Hepatocyte (in vitro differentiated cells): ENCODE measurements at regions not wholly inside any gene's neighbourhood (a gene's known extent, or its start where the extent isn't known, plus 50 kb on each side); places are given as distances from the start of the nearest gene placed in this dataset.

Source experiments
- DNase-seq: peaks from one replicate; pipeline ENCODE4 v3.0.0-alpha.2; 2016; ENCODE audit warnings: low spot score
- H2AFZ ChIP-seq: fragments of 200-600 bp; sonication (generic); 2 replicates; pipeline ENCODE4 v1.6.0; 2016; ENCODE audit warnings: antibody characterized with exemption, mild to moderate bottlenecking
- H3K27ac ChIP-seq: fragments of 200-600 bp; sonication (generic); 2 replicates; pipeline ENCODE4 v1.5.1; 2016; ENCODE audit warnings: mild to moderate bottlenecking
- H3K27me3 ChIP-seq: fragments of 200-600 bp; sonication (generic); 2 replicates; pipeline ENCODE4 v1.6.1; 2016
- H3K36me3 ChIP-seq: fragments of 200-600 bp; sonication (generic); replicated peaks from 2 replicates; pipeline ENCODE4 v1.5.1; 2016; ENCODE audit warnings: low read depth; ENCODE audit not compliant: insufficient read depth
- H3K4me1 ChIP-seq: fragments of 200-600 bp; sonication (generic); 2 replicates; pipeline ENCODE4 v1.5.1; 2016; ENCODE audit warnings: mild to moderate bottlenecking, moderate library complexity; ENCODE audit not compliant: insufficient read depth
- H3K4me2 ChIP-seq: fragments of 200-600 bp; sonication (generic); 2 replicates; pipeline ENCODE4 v1.6.0; 2016
- H3K4me3 ChIP-seq: fragments of 200-600 bp; sonication (generic); 2 replicates; pipeline ENCODE4 v1.5.1; 2016; ENCODE audit warnings: mild to moderate bottlenecking
- H3K79me2 ChIP-seq: fragments of 200-600 bp; sonication (generic); 2 replicates; pipeline ENCODE4 v1.6.0; 2017; ENCODE audit warnings: mild to moderate bottlenecking
- H3K9me2 ChIP-seq: fragments of 200-600 bp; sonication (generic); replicated peaks from 2 replicates; pipeline ENCODE4 v1.6.0; 2017; ENCODE audit warnings: mild to moderate bottlenecking; ENCODE audit not compliant: insufficient read depth
- H3K9me3 ChIP-seq: fragments of 200-600 bp; sonication (generic); 2 replicates; pipeline ENCODE4 v1.5.1; 2016; ENCODE audit warnings: low read depth, mild to moderate bottlenecking
- H4K20me1 ChIP-seq: fragments of 200-600 bp; sonication (generic); 2 replicates; pipeline ENCODE4 v1.6.0; 2016; ENCODE audit warnings: mild to moderate bottlenecking; ENCODE audit not compliant: insufficient read depth, poor library complexity, severe bottlenecking
- EZH2 ChIP-seq: fragments of 200-600 bp; sonication (generic); IDR thresholded peaks from 2 replicates; pipeline ENCODE4 v1.6.1; 2016; ENCODE audit warnings: antibody characterized with exemption, mild to moderate bottlenecking, borderline replicate concordance
- EZH2phosphoT487 ChIP-seq: fragments of 200-600 bp; sonication (generic); IDR thresholded peaks from one replicate; pipeline ENCODE4 v1.6.1; 2018; ENCODE audit warnings: antibody characterized with exemption, mild to moderate bottlenecking, low read depth, moderate library complexity; ENCODE audit not compliant: unreplicated experiment, severe bottlenecking
- WGBS: methylation state at CpG from one replicate; pipeline ENCODE4 v1.1.6; 2016; ENCODE audit warnings: low lambda C conversion rate; ENCODE audit errors: missing lambda C conversion rate; 5-methylcytosine and 5-hydroxymethylcytosine counted together
- TF ChIP-seq, protein P1 (sequence below): fragments of 200-600 bp; sonication (generic); IDR thresholded peaks from 2 replicates; pipeline ENCODE4 v1.5.1; 2016; ENCODE audit warnings: antibody characterized with exemption, mild to moderate bottlenecking; ENCODE audit not compliant: poor library complexity

- Histone ChIP-seq H2AFZ (no peak overlapping the region), H3K27ac (peak overlapping the region; percentile 35), H3K27me3 (no peaks in the 10 kb centered on the region), H3K9me3 (no peaks in the 10 kb centered on the region), H4K20me1 (no peaks in the 10 kb centered on the region), H3K36me3 (no peaks in the 10 kb centered on the region), H3K4me1 (peaks cover 26% of the 10 kb centered on the region), H3K79me2 (no peaks in the 10 kb centered on the region), H3K4me2 (no peak overlapping the region), H3K9me2 (no peaks in the 10 kb centered on the region), H3K4me3 (no peak overlapping the region)
- TF ChIP-seq EZH2phosphoT487: no peak
- TF ChIP-seq, protein P1, sequence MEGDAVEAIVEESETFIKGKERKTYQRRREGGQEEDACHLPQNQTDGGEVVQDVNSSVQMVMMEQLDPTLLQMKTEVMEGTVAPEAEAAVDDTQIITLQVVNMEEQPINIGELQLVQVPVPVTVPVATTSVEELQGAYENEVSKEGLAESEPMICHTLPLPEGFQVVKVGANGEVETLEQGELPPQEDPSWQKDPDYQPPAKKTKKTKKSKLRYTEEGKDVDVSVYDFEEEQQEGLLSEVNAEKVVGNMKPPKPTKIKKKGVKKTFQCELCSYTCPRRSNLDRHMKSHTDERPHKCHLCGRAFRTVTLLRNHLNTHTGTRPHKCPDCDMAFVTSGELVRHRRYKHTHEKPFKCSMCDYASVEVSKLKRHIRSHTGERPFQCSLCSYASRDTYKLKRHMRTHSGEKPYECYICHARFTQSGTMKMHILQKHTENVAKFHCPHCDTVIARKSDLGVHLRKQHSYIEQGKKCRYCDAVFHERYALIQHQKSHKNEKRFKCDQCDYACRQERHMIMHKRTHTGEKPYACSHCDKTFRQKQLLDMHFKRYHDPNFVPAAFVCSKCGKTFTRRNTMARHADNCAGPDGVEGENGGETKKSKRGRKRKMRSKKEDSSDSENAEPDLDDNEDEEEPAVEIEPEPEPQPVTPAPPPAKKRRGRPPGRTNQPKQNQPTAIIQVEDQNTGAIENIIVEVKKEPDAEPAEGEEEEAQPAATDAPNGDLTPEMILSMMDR: no peak
- no peak for TF ChIP-seq EZH2
- peak; percentile 55 for DNase-seq
- 60% methylated on average over 5 of the region's 5 CpGs for WGBS
Measured at GRCh38 chr1:115189814-115190539, 100.7 kb upstream of the TSPAN2 start.

DNA sequence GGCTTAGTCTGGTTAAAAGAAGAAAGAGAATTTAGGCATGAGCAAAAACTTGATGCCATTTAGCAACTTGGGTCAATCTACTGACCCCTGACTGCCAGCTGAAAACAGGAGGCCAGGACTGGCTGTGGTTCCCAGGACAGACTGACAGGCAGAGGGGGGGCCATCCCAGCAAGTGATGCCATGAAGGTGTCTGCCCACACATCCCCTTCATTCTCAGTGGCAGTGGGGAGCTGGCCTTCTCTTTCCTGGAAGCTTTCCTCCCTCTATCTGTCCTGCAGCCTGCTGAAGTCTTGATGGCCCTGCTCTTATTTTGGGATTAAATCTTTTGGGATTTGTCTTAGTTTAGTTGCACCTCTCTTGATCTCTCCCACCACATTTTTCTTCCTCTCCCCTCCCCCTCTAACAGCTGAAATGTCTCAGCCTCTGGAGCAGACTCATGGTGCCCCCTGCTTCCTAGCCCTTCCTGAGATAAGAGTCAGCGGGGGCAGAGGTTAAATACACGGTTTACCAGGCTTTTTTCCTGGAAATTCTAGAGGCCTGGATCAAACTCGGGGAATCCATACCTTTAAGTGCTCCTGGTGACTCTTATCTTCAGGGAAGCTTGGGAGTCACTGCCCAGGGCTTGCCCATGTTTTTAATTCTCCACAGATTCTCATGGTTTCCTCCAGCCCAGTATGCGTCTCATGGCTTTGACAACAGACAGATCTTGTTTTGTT is 99.5 kb upstream of the TSPAN2 start:
- Histone ChIP-seq H3K4me1 (peaks cover 29% of the 10 kb centered on the region), H3K36me3 (no peaks in the 10 kb centered on the region), H2AFZ (no peak overlapping the region), H3K27me3 (no peaks in the 10 kb centered on the region), H3K79me2 (no peaks in the 10 kb centered on the region), H3K4me2 (no peak overlapping the region), H3K9me3 (no peaks in the 10 kb centered on the region), H3K4me3 (no peak overlapping the region), H3K27ac (no peak overlapping the region), H3K9me2 (no peaks in the 10 kb centered on the region), H4K20me1 (no peaks in the 10 kb centered on the region)
- 38% methylated on average over 4 of the region's 4 CpGs for WGBS
- DNase-seq: no peak
- TF ChIP-seq EZH2phosphoT487 (no peak), EZH2 (no peak)
- TF ChIP-seq, protein P1: no peak

GRCh38 chr1:115186711-115187265 is 97.5 kb upstream of the TSPAN2 start:
- no peak overlapping the region for H3K4me3 ChIP-seq
- H3K36me3 ChIP-seq: no peaks in the 10 kb centered on the region
- TF ChIP-seq EZH2phosphoT487 (no peak), EZH2 (no peak)
- TF ChIP-seq, protein P1: no peak
- peaks cover 36% of the 10 kb centered on the region for H3K4me1 ChIP-seq
- no peaks in the 10 kb centered on the region for H3K9me3 ChIP-seq
- WGBS: 90% methylated on average over 8 of the region's 8 CpGs
- H3K4me2 ChIP-seq: no peak overlapping the region
- no peak overlapping the region for H2AFZ ChIP-seq
- H3K9me2 ChIP-seq: no peaks in the 10 kb centered on the region
- DNase-seq: no peak
- no peak overlapping the region for H3K27ac ChIP-seq
- H3K79me2 ChIP-seq: no peaks in the 10 kb centered on the region
- no peaks in the 10 kb centered on the region for H4K20me1 ChIP-seq
- no peaks in the 10 kb centered on the region for H3K27me3 ChIP-seq
